Adrenal gland (tissue), 5 donors: ENCODE measurements at regions not wholly inside any gene's neighbourhood (a gene's known extent, or its start where the extent isn't known, plus 50 kb on each side); places are given as distances from the start of the nearest gene placed in this dataset.

ENCODE experiments used
- POLR2A ChIP-seq, 2 donors: fragments of 450-650 bp; IDR thresholded peaks; one replicate each; pipeline ENCODE4 v1.6.1; 2017; ENCODE audit warnings: antibody characterized with exemption in 2 of 2, mild to moderate bottlenecking in 2 of 2, moderate library complexity in 1 of 2
- TF ChIP-seq, protein P1 (sequence below), 6 experiments: fragments of 450-650 bp in 4 of 6; fragments of 200-600 bp in 2 of 6; sonication (generic) in 1 of 6; IDR thresholded peaks; 1 replicate in 5 of 6; 2 replicates in 1 of 6; pipeline versions ENCODE4 v1.5.1 to v1.8.0; 2016 to 2021; ENCODE audit warnings: antibody characterized with exemption in 6 of 6, mild to moderate bottlenecking in 2 of 6, moderate library complexity in 1 of 6
- donor health status: DM: no; HTN: no; CAD: no.

DNA sequence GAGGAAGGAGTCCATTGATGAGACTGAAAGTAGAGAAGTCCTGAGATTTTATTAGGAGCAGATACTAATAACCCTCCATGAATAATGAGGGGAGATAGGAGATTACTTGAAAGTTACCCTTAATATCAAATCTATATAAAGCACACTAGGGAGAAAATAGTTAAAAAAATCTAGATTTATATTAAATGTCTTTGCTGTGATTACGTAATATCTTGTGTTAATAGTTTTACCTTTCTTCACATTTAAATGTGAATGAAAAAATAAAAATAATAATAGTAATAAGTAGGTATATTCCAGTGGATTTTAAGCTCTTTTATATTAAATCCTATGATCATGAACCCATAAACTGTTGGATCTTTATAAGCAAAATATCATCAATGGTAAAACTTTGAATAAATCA, 267.3 kb upstream of the SYT10 start:
- TF ChIP-seq, protein P1, sequence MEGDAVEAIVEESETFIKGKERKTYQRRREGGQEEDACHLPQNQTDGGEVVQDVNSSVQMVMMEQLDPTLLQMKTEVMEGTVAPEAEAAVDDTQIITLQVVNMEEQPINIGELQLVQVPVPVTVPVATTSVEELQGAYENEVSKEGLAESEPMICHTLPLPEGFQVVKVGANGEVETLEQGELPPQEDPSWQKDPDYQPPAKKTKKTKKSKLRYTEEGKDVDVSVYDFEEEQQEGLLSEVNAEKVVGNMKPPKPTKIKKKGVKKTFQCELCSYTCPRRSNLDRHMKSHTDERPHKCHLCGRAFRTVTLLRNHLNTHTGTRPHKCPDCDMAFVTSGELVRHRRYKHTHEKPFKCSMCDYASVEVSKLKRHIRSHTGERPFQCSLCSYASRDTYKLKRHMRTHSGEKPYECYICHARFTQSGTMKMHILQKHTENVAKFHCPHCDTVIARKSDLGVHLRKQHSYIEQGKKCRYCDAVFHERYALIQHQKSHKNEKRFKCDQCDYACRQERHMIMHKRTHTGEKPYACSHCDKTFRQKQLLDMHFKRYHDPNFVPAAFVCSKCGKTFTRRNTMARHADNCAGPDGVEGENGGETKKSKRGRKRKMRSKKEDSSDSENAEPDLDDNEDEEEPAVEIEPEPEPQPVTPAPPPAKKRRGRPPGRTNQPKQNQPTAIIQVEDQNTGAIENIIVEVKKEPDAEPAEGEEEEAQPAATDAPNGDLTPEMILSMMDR (IDR thresholded peaks at IDR 0.05), result no peak
- no peak for TF ChIP-seq POLR2A (IDR thresholded peaks at IDR 0.05)
